Tibial artery (tissue), 4 donors: ENCODE measurements at regions not wholly inside any gene's neighbourhood (a gene's known extent, or its start where the extent isn't known, plus 50 kb on each side); places are given as distances from the start of the nearest gene placed in this dataset.
"Not testable (repeated sequence)": the region's sequence is repeated elsewhere in the genome, so short reads cannot be mapped to it uniquely, and the experiment has no call there.

ENCODE experiments used
- DNase-seq, 2 donors: peaks; one replicate each; pipeline ENCODE4 v3.0.0-alpha.2; 2019
- H3K27ac ChIP-seq, 2 donors: fragments of 200-600 bp; sonication (generic) in 1 of 2; 1 replicate in 1 of 2; 2 replicates in 1 of 2; pipeline ENCODE4 v1.5.1; 2018 to 2019; ENCODE audit warnings: mild to moderate bottlenecking in 1 of 2
- H3K27me3 ChIP-seq, 2 donors: fragments of 200-600 bp; sonication (generic) in 1 of 2; one replicate each; pipeline versions ENCODE4 v1.5.1 to v1.6.0; 2016 to 2019
- H3K36me3 ChIP-seq, 3 donors: fragments of 200-600 bp; sonication (generic) in 2 of 3; one replicate each; pipeline ENCODE4 v1.5.1; 2016 to 2019; ENCODE audit warnings: mild to moderate bottlenecking in 2 of 3
- H3K4me1 ChIP-seq, 4 donors: fragments of 200-600 bp; sonication (generic) in 2 of 4; 1 replicate in 3 of 4; 2 replicates in 1 of 4; pipeline ENCODE4 v1.5.1; 2016 to 2019
- H3K4me3 ChIP-seq, 2 donors: fragments of 200-600 bp; sonication (generic) in 1 of 2; 1 replicate in 1 of 2; 2 replicates in 1 of 2; pipeline ENCODE4 v1.5.1; 2018 to 2019; ENCODE audit warnings: mild to moderate bottlenecking in 2 of 2
- H3K9me3 ChIP-seq, 3 donors: fragments of 200-600 bp; sonication (generic) in 1 of 3; one replicate each; pipeline ENCODE4 v1.5.1; 2016 to 2019
- CTCF ChIP-seq, 2 experiments: fragments of 200-600 bp in 1 of 2; fragments of 450-650 bp in 1 of 2; IDR thresholded peaks; one replicate each; pipeline ENCODE4 v1.5.1; 2017 to 2019; ENCODE audit warnings: antibody characterized with exemption in 2 of 2, mild to moderate bottlenecking in 1 of 2, moderate library complexity in 1 of 2
- intact Hi-C: fragments of 100-400 bp; cut with DNase I; formaldehyde crosslinking; loops from one replicate; pipeline ENCODE4 v1.15.0; 2023; ENCODE audit warnings: low total_unique reads

GRCh38 chr5:116872486-116872885 lies 297.9 kb upstream of the SEMA6A start:
- H3K9me3 ChIP-seq = no peaks in the 10 kb centered on the region
- H3K27me3 ChIP-seq = no peaks in the 10 kb centered on the region
- TF ChIP-seq CTCF (IDR thresholded peaks at IDR 0.05) = no peak
- intact Hi-C loops = no loop called here
- no peak for DNase-seq
- no peak overlapping the region for H3K27ac ChIP-seq
- no peak overlapping the region for H3K4me3 ChIP-seq
- H3K36me3 ChIP-seq = no peaks in the 10 kb centered on the region
- no peaks in the 10 kb centered on the region for H3K4me1 ChIP-seq

GRCh38 chr5:116867825-116868224 lies 293.2 kb upstream of the SEMA6A start:
- DNase-seq, H3K4me1 ChIP-seq, H3K27ac ChIP-seq, H3K4me3 ChIP-seq, H3K36me3 ChIP-seq, H3K9me3 ChIP-seq, H3K27me3 ChIP-seq, intact Hi-C loops: not testable (repeated sequence)

GRCh38 chr5:116865651-116866050 lies 291.0 kb upstream of the SEMA6A start:
- DNase-seq = no peak
- TF ChIP-seq CTCF (IDR thresholded peaks at IDR 0.05) = no peak
- Histone ChIP-seq H3K4me3 (no peak overlapping the region), H3K27ac (no peak overlapping the region), H3K4me1 (peaks cover 0 to 2% (median 0%) of the 10 kb centered on the region in 4 donors), H3K9me3 (no peaks in the 10 kb centered on the region), H3K36me3 (no peaks in the 10 kb centered on the region), H3K27me3 (no peaks in the 10 kb centered on the region)
- intact Hi-C loops = no loop called here

- intact Hi-C loops = no loop called here
- H3K4me1 ChIP-seq = peaks cover 0 to 2% (median 0%) of the 10 kb centered on the region in 4 donors
- H3K27ac ChIP-seq = no peak overlapping the region
- H3K9me3 ChIP-seq = no peaks in the 10 kb centered on the region
- H3K36me3 ChIP-seq = no peaks in the 10 kb centered on the region
- TF ChIP-seq CTCF (IDR thresholded peaks at IDR 0.05) = no peak
- no peaks in the 10 kb centered on the region for H3K27me3 ChIP-seq
- H3K4me3 ChIP-seq = no peak overlapping the region
- DNase-seq = no peak
Observed at GRCh38 chr5:116864838-116865190, 290.2 kb upstream of the SEMA6A start.

GRCh38 chr5:116864157-116864837 lies 289.7 kb upstream of the SEMA6A start:
- no peak overlapping the region for H3K27ac ChIP-seq
- intact Hi-C loops = no loop called here
- TF ChIP-seq CTCF (IDR thresholded peaks at IDR 0.05) = no peak

GRCh38 chr5:116862632-116863455 lies 288.2 kb upstream of the SEMA6A start:
- TF ChIP-seq CTCF (IDR thresholded peaks at IDR 0.05) = no peak
- Histone ChIP-seq H3K4me3 (no peak overlapping the region), H3K4me1 (peaks cover 0 to 2% (median 0%) of the 10 kb centered on the region in 4 donors), H3K27ac (no peak overlapping the region), H3K9me3 (no peaks in the 10 kb centered on the region), H3K36me3 (no peaks in the 10 kb centered on the region), H3K27me3 (no peaks in the 10 kb centered on the region)
- intact Hi-C loops = no loop called here
- DNase-seq = no peak

More at GRCh38 chr5:116864157-116864837, 289.7 kb upstream of the SEMA6A start:
- Histone ChIP-seq H3K4me3 (no peak overlapping the region), H3K9me3 (no peaks in the 10 kb centered on the region), H3K36me3 (no peaks in the 10 kb centered on the region), H3K4me1 (peaks cover 0 to 2% (median 0%) of the 10 kb centered on the region in 4 donors), H3K27me3 (no peaks in the 10 kb centered on the region)
- DNase-seq = no peak
